IMR-90 (cell line): ENCODE measurements at regions not wholly inside any gene's neighbourhood (a gene's known extent, or its start where the extent isn't known, plus 50 kb on each side); places are given as distances from the start of the nearest gene placed in this dataset.

Experiments used
- ATAC-seq: fragments of 200-7000 bp; cut with Tn5 transposase; 2 replicates; pipeline ENCODE4 v1.9.1; 2020; ENCODE audit warnings: low read depth, mild to moderate bottlenecking, moderate library complexity
- BruUV-seq: library from RNA; stranded (reverse); fragments of 400-500 nt; replicated peaks from 2 replicates; lab custom pipeline; 2021; lab: Mats Ljungman, UMichigan
- CTCF ChIA-PET: fragments of 300-600 bp; formaldehyde crosslinking; extraction: SDS; loops from one replicate; lab custom pipeline; 2021; ENCODE audit warnings: antibody characterized with exemption; lab: Yijun Ruan, JAX
- POLR2A ChIA-PET: fragments of 300-600 bp; sonication (Branson Sonifier 250); formaldehyde crosslinking; loops from one replicate; lab custom pipeline; 2022; ENCODE audit warnings: antibody characterized with exemption; ENCODE audit not compliant: unreplicated experiment; lab: Charles Lee
- DNase-seq: peaks from one replicate; pipeline ENCODE4 v3.0.0; 2013
- H2AFZ ChIP-seq: replicated peaks from 2 replicates; pipeline ENCODE3; 2013; ENCODE audit warnings: low read length, mild to moderate bottlenecking; ENCODE audit not compliant: poor library complexity
- H2AK5ac ChIP-seq: 2 replicates; pipeline ENCODE4 v1.6.1; 2013; ENCODE audit warnings: low read depth, low read length, inconsistent platforms
- H2AK9ac ChIP-seq: replicated peaks from 2 replicates; pipeline ENCODE3; 2013; ENCODE audit warnings: mild to moderate bottlenecking, low read depth, low read length, moderate library complexity; ENCODE audit not compliant: poor library complexity
- H2BK120ac ChIP-seq: 2 replicates; pipeline ENCODE4 v1.6.1; 2013; ENCODE audit warnings: low read depth, low read length, inconsistent platforms
- H2BK15ac ChIP-seq: 3 replicates; pipeline ENCODE4 v1.6.1; 2013; ENCODE audit warnings: low read depth, low read length, inconsistent platforms
- H2BK20ac ChIP-seq: 2 replicates; pipeline ENCODE4 v1.6.1; 2013; ENCODE audit warnings: low read depth, mild to moderate bottlenecking, inconsistent platforms, low read length, moderate library complexity
- H2BK5ac ChIP-seq: 2 replicates; pipeline ENCODE4 v1.6.1; 2013; ENCODE audit warnings: mild to moderate bottlenecking, low read depth, low read length, inconsistent platforms; ENCODE audit not compliant: poor library complexity, severe bottlenecking
- H3K14ac ChIP-seq: replicated peaks from 2 replicates; pipeline ENCODE4 v1.6.1; 2013; ENCODE audit warnings: low read depth, low read length, inconsistent platforms
- H3K18ac ChIP-seq: 2 replicates; pipeline ENCODE4 v1.6.1; 2013; ENCODE audit warnings: low read depth, low read length, control low read depth
- H3K23ac ChIP-seq: 2 replicates; pipeline ENCODE4 v1.6.1; 2013; ENCODE audit warnings: low read depth, low read length, inconsistent platforms
- H3K27ac ChIP-seq: 2 replicates; pipeline ENCODE4 v1.5.1; 2013; ENCODE audit warnings: mild to moderate bottlenecking, control low read depth, low read length; ENCODE audit not compliant: insufficient read depth
- H3K27me3 ChIP-seq: 2 replicates; pipeline ENCODE4 v1.6.1; 2013; ENCODE audit warnings: low read length; ENCODE audit not compliant: control insufficient read depth, insufficient read depth
- H3K36me3 ChIP-seq: 2 replicates; pipeline ENCODE4 v1.6.1; 2013; ENCODE audit warnings: low read length, mixed read lengths; ENCODE audit not compliant: control insufficient read depth, insufficient read depth
- H3K4ac ChIP-seq: 2 replicates; pipeline ENCODE4 v1.6.1; 2013; ENCODE audit warnings: low read depth, low read length, inconsistent platforms
- H3K4me1 ChIP-seq: 2 replicates; pipeline ENCODE4 v1.6.1; 2013; ENCODE audit warnings: low read length, mixed read lengths; ENCODE audit not compliant: control insufficient read depth, insufficient read depth
- H3K4me2 ChIP-seq: 2 replicates; pipeline ENCODE4 v1.6.1; 2013; ENCODE audit warnings: low read depth, mild to moderate bottlenecking, control low read depth, low read length, moderate library complexity
- H3K4me3 ChIP-seq: 2 replicates; pipeline ENCODE4 v1.5.1; 2013; ENCODE audit warnings: low read depth, mild to moderate bottlenecking, control low read depth, low read length, moderate library complexity; ENCODE audit not compliant: insufficient read depth
- H3K56ac ChIP-seq: 2 replicates; pipeline ENCODE4 v1.6.1; 2013; ENCODE audit warnings: low read length, inconsistent platforms; ENCODE audit not compliant: insufficient read depth; ENCODE audit errors: extremely low read depth
- H3K79me1 ChIP-seq, 2 experiments: 2 replicates each; pipeline ENCODE4 v1.6.1; 2013; ENCODE audit warnings: low read length in 2 of 2, inconsistent platforms in 1 of 2, low read depth in 1 of 2
- H3K9ac ChIP-seq: 2 replicates; pipeline ENCODE4 v1.6.1; 2013; ENCODE audit warnings: low read depth, low read length, control low read depth
- H3K9me1 ChIP-seq: 2 replicates; pipeline ENCODE4 v1.6.1; 2013; ENCODE audit warnings: low read length, inconsistent platforms; ENCODE audit not compliant: insufficient read depth
- H3K9me3 ChIP-seq: 2 replicates; pipeline ENCODE4 v1.6.1; 2013; ENCODE audit warnings: low read length; ENCODE audit not compliant: control insufficient read depth, insufficient read depth
- H4K20me1 ChIP-seq: 2 replicates; pipeline ENCODE4 v1.6.1; 2013; ENCODE audit warnings: low read length, inconsistent platforms; ENCODE audit not compliant: insufficient read depth
- H4K5ac ChIP-seq: 2 replicates; pipeline ENCODE4 v1.6.1; 2013; ENCODE audit warnings: mild to moderate bottlenecking, low read depth, low read length, control low read depth
- H4K8ac ChIP-seq, 2 experiments: 2 replicates each; pipeline ENCODE4 v1.6.1; 2013; ENCODE audit warnings: low read depth in 2 of 2, low read length in 2 of 2, control low read depth in 1 of 2, inconsistent platforms in 1 of 2
- H4K91ac ChIP-seq: 2 replicates; pipeline ENCODE4 v1.6.1; 2013; ENCODE audit warnings: low read depth, low read length, inconsistent platforms; ENCODE audit not compliant: insufficient read depth
- BHLHE40 ChIP-seq: fragments of 150-350 bp; IDR thresholded peaks from 2 replicates; pipeline ENCODE4 v1.6.1; 2016; ENCODE audit warnings: mild to moderate bottlenecking, low read depth, low read length
- CEBPB ChIP-seq: IDR thresholded peaks from 2 replicates; pipeline ENCODE4 v1.6.1; 2012; ENCODE audit warnings: low read depth, low read length, improper control_type of control experiment
- CHD1 ChIP-seq: IDR thresholded peaks from 2 replicates; pipeline ENCODE4 v1.6.1; 2012; ENCODE audit warnings: low read depth, low read length, improper control_type of control experiment
- ELK1 ChIP-seq: fragments of 150-350 bp; IDR thresholded peaks from 2 replicates; pipeline ENCODE4 v1.6.1; 2016; ENCODE audit warnings: low read depth, mild to moderate bottlenecking, low read length, moderate library complexity, borderline replicate concordance
- FOS ChIP-seq: fragments of 150-350 bp; IDR thresholded peaks from 2 replicates; pipeline ENCODE4 v1.6.1; 2016; ENCODE audit warnings: low read depth, low read length
- MAFK ChIP-seq: IDR thresholded peaks from 2 replicates; pipeline ENCODE4 v1.6.1; 2012; ENCODE audit warnings: low read depth, low read length, improper control_type of control experiment
- MAZ ChIP-seq: IDR thresholded peaks from 2 replicates; pipeline ENCODE4 v1.6.1; 2012; ENCODE audit warnings: low read depth, mild to moderate bottlenecking, low read length, improper control_type of control experiment, moderate library complexity, borderline replicate concordance
- MXI1 ChIP-seq: IDR thresholded peaks from 2 replicates; pipeline ENCODE4 v1.6.1; 2012; ENCODE audit warnings: low read depth, mild to moderate bottlenecking, low read length, moderate library complexity, borderline replicate concordance
- NFE2L2 ChIP-seq: fragments of 150-350 bp; IDR thresholded peaks from 2 replicates; pipeline ENCODE4 v1.6.1; 2016; ENCODE audit warnings: low read depth, mild to moderate bottlenecking, low read length
- POLR2A ChIP-seq: IDR thresholded peaks from 2 replicates; pipeline ENCODE4 v1.6.1; 2012; ENCODE audit warnings: mild to moderate bottlenecking, low read depth, low read length
- RAD21 ChIP-seq: IDR thresholded peaks from 2 replicates; pipeline ENCODE4 v1.6.1; 2012; ENCODE audit warnings: low read length, improper control_type of control experiment
- RCOR1 ChIP-seq: IDR thresholded peaks from 2 replicates; pipeline ENCODE4 v1.6.1; 2012; ENCODE audit warnings: mild to moderate bottlenecking, low read length, improper control_type of control experiment; ENCODE audit not compliant: insufficient replicate concordance
- RFX5 ChIP-seq: IDR thresholded peaks from 2 replicates; pipeline ENCODE4 v1.8.0; 2012; ENCODE audit warnings: low read depth, mild to moderate bottlenecking, low read length, moderate library complexity
- SMC3 ChIP-seq: fragments of 150-350 bp; IDR thresholded peaks from 2 replicates; pipeline ENCODE4 v1.6.1; 2016; ENCODE audit warnings: low read depth, mild to moderate bottlenecking, antibody characterized with exemption, low read length, moderate library complexity
- WGBS, 2 experiments: methylation state at CpG; one replicate each; pipeline versions ENCODE4 v1.1.5 to v1.1.7; 2013; ENCODE audit warnings: missing lambda C conversion rate in 2 of 2; ENCODE audit not compliant: insufficient read length in 1 of 2; ENCODE audit errors: extremely low coverage in 2 of 2; 5-methylcytosine and 5-hydroxymethylcytosine counted together
- dilution Hi-C: fragments of 300-500 bp; cut with HindIII; formaldehyde crosslinking; loops from one replicate; pipeline ENCODE4 v1.14.3; 2018; ENCODE audit warnings: low sequenced_read_pairs; ENCODE audit not compliant: unreplicated experiment
- in situ Hi-C: fragments of 300-500 bp; cut with MboI; formaldehyde crosslinking; loops from 3 replicates; pipeline ENCODE4 v1.14.3; 2019; ENCODE audit warnings: low sequenced_read_pairs, inconsistent platforms, mixed read lengths
- intact Hi-C: fragments of 100-400 bp; cut with micrococcal nuclease; formaldehyde crosslinking; loops from 2 replicates; pipeline ENCODE4 v1.10.0; 2022
- TF ChIP-seq, protein P1 (sequence below): fragments of 150-350 bp; IDR thresholded peaks from 2 replicates; pipeline ENCODE4 v1.6.1; 2017; ENCODE audit warnings: mild to moderate bottlenecking, antibody characterized with exemption, low read length, low read depth
- TF ChIP-seq, protein P2 (sequence below): conservative IDR thresholded peaks from 2 replicates; pipeline ENCODE4 v1.5.1; 2012; ENCODE audit warnings: mild to moderate bottlenecking, low read depth, low read length, improper control_type of control experiment

- Histone ChIP-seq H2BK20ac (no peak overlapping the region), H3K18ac (no peak overlapping the region), H4K5ac (no peak overlapping the region), H3K36me3 (no peaks in the 10 kb centered on the region), H2AK9ac (no peak overlapping the region), H3K14ac (no peak overlapping the region), H3K4me3 (no peak overlapping the region), H3K4ac (no peak overlapping the region), H2BK15ac (no peak overlapping the region), H2AK5ac (no peak overlapping the region), H3K9ac (no peak overlapping the region), H3K4me2 (no peak overlapping the region), H2AFZ (no peak overlapping the region), H4K91ac (no peak overlapping the region), H3K9me3 (peaks cover 2% of the 10 kb centered on the region), H4K20me1 (no peaks in the 10 kb centered on the region), H3K79me1 (no peaks in the 10 kb centered on the region), H3K27ac (no peak overlapping the region), H3K9me1 (no peaks in the 10 kb centered on the region), H3K27me3 (no peaks in the 10 kb centered on the region), H3K23ac (no peak overlapping the region), H2BK5ac (no peak overlapping the region), H4K8ac (no peak overlapping the region), H2BK120ac (no peak overlapping the region), H3K4me1 (no peaks in the 10 kb centered on the region), H3K56ac (no peak overlapping the region)
- TF ChIP-seq, protein P1, sequence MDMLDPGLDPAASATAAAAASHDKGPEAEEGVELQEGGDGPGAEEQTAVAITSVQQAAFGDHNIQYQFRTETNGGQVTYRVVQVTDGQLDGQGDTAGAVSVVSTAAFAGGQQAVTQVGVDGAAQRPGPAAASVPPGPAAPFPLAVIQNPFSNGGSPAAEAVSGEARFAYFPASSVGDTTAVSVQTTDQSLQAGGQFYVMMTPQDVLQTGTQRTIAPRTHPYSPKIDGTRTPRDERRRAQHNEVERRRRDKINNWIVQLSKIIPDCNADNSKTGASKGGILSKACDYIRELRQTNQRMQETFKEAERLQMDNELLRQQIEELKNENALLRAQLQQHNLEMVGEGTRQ: no peak
- TF ChIP-seq BHLHE40: no peak
- no peak for TF ChIP-seq CHD1
- TF ChIP-seq CEBPB: no peak
- TF ChIP-seq MAZ: no peak
- no peak for TF ChIP-seq SMC3
- no peak for TF ChIP-seq RFX5
- TF ChIP-seq FOS: no peak
- no peak for TF ChIP-seq RAD21
- no peak for TF ChIP-seq ELK1
- no peak for TF ChIP-seq NFE2L2
- TF ChIP-seq MAFK: no peak
- TF ChIP-seq, protein P2, sequence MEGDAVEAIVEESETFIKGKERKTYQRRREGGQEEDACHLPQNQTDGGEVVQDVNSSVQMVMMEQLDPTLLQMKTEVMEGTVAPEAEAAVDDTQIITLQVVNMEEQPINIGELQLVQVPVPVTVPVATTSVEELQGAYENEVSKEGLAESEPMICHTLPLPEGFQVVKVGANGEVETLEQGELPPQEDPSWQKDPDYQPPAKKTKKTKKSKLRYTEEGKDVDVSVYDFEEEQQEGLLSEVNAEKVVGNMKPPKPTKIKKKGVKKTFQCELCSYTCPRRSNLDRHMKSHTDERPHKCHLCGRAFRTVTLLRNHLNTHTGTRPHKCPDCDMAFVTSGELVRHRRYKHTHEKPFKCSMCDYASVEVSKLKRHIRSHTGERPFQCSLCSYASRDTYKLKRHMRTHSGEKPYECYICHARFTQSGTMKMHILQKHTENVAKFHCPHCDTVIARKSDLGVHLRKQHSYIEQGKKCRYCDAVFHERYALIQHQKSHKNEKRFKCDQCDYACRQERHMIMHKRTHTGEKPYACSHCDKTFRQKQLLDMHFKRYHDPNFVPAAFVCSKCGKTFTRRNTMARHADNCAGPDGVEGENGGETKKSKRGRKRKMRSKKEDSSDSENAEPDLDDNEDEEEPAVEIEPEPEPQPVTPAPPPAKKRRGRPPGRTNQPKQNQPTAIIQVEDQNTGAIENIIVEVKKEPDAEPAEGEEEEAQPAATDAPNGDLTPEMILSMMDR: no peak
- no peak for TF ChIP-seq MXI1
- no peak for TF ChIP-seq POLR2A
- no peak for TF ChIP-seq RCOR1
- no peak for ATAC-seq
- CTCF ChIA-PET: no interaction called here
- WGBS, 2 experiments: no CpG with 5 or more reads among the region's 1 CpG
- no peak for DNase-seq
- no TSS peak for BruUV-seq
- POLR2A ChIA-PET: no interaction called here
- dilution Hi-C loops: no loop called here
- in situ Hi-C loops: no loop called here
- intact Hi-C loops: no loop called here
These were observed 502.1 kb downstream of the DHX35 start for GRCh38 chr20:39464238-39464637.
